Subcutaneous abdominal adipose tissue (tissue), 5 donors: ENCODE measurements at regions not wholly inside any gene's neighbourhood (a gene's known extent, or its start where the extent isn't known, plus 50 kb on each side); places are given as distances from the start of the nearest gene placed in this dataset.

Experiments used
- H3K27ac ChIP-seq: one replicate; pipeline ENCODE4 v1.7.0; 2013; ENCODE audit warnings: low read depth, mild to moderate bottlenecking, inconsistent platforms, low read length, moderate library complexity
- H3K27me3 ChIP-seq, 5 donors: one replicate each; pipeline ENCODE4 v1.7.0; 2013; ENCODE audit warnings: low read length in 5 of 5, inconsistent platforms in 1 of 5; ENCODE audit not compliant: control insufficient read depth in 5 of 5, insufficient read depth in 4 of 5
- H3K36me3 ChIP-seq, 5 donors: one replicate each; pipeline ENCODE4 v1.7.0; 2013; ENCODE audit warnings: low read length in 5 of 5; ENCODE audit not compliant: control insufficient read depth in 5 of 5, insufficient read depth in 5 of 5
- H3K4me1 ChIP-seq, 5 donors: one replicate each; pipeline ENCODE4 v1.7.0; 2013; ENCODE audit warnings: low read length in 5 of 5, mild to moderate bottlenecking in 3 of 5, moderate library complexity in 1 of 5; ENCODE audit not compliant: control insufficient read depth in 5 of 5, insufficient read depth in 5 of 5
- H3K4me3 ChIP-seq, 5 donors: one replicate each; pipeline ENCODE4 v1.7.0; 2013; ENCODE audit warnings: low read length in 5 of 5, low read depth in 1 of 5
- H3K9ac ChIP-seq, 5 donors: one replicate each; pipeline ENCODE4 v1.7.0; 2013; ENCODE audit warnings: low read length in 5 of 5, mild to moderate bottlenecking in 4 of 5, moderate library complexity in 3 of 5
- H3K9me3 ChIP-seq, 5 donors: one replicate each; pipeline ENCODE4 v1.7.0; 2013; ENCODE audit warnings: low read length in 5 of 5; ENCODE audit not compliant: control insufficient read depth in 5 of 5
- donor health status: healthy.
- donor health status: healthy.
- donor health status: healthy.
- donor health status: healthy.
- donor health status: healthy.

DNA sequence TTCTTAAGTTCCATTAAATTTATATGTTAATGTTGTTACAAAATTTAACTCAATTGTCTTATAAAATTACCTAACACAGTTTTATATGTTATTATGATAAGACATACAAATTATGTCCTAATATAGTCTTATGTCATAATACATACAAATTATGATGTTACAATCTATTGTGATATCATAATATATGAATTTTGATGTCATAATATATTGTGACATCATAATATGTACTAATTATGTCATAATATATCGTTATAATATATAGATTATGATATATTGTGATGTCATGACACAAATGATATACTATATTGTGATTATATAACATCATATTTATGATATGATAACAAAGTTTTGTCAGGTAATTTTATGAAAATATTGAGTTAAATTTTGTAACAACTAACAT, 1789.6 kb downstream of the TP53TG3F start:
- peaks cover 0 to 8% (median 4%) of the 10 kb centered on the region in 5 donors for H3K4me1 ChIP-seq
- H3K27ac ChIP-seq: no peak overlapping the region
- H3K9me3 ChIP-seq: peaks cover 0 to 8% (median 0%) of the 10 kb centered on the region in 5 donors
- H3K36me3 ChIP-seq: no peaks in the 10 kb centered on the region
- no peaks in the 10 kb centered on the region for H3K27me3 ChIP-seq
- H3K4me3 ChIP-seq: no peak overlapping the region
- H3K9ac ChIP-seq: no peak overlapping the region

DNA sequence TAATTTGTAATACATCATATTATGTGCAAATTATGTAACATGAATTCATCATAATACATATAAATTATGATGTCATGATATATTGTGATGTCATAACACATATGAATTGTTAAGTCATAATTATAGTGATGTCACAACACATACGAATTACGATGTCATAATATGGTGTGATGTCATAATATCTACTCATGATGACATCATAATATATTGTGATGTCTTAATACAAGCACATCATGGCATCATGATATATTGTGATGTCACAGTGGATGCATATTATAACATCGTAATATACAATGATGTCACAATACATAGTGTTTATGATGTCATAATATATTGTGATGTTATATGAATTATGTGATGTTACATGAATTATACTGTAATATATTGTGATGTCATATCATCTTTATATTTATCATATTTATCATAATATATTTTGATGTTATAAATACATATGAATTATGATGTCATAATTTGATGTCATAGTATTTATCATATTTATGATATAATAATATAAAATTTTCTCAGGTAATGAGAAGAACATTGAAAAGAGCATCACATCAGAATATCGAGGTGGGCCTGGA, 1793.0 kb downstream of the TP53TG3F start:
- Histone ChIP-seq H3K9ac (no peak overlapping the region), H3K27me3 (no peaks in the 10 kb centered on the region), H3K4me1 (no peaks in the 10 kb centered on the region), H3K4me3 (no peak overlapping the region), H3K36me3 (no peaks in the 10 kb centered on the region), H3K27ac (no peak overlapping the region), H3K9me3 (peaks cover 0 to 20% (median 7%) of the 10 kb centered on the region in 5 donors)

DNA sequence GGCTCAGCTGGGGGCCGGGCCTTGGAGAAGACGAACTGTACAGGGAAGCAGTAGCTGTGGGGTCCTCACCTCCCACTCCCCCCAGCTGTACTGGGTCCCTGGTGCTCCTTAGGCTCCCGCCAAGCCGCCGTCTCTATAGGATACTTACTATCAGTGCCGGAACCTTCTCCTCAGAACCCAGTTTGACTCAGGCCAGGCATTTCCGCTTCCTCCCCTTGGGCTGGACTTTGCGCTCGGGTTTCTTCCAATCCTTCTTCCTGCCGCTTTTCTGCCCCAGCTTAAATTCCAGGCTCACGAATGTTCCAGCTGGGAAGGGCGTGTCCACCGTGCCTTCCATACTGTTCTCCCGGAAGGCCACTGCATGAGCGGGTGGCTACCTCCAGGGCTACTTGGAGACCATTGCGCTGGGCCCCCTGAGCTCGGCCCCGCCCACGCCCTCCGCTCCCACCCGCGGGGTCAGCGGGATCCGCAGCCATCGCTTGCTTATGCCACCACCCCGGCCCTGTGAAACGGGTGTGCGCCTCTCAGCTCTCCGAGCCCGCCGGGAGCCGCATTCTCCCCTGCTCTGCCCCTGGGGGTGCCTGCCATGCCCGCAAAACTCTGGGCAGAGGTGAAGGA, 1795.9 kb downstream of the TP53TG3F start:
- Histone ChIP-seq H3K36me3 (no peaks in the 10 kb centered on the region), H3K4me3 (peak overlapping the region in 1 of 5 donors; percentile 6), H3K4me1 (no peaks in the 10 kb centered on the region), H3K9me3 (peaks cover 0 to 23% (median 7%) of the 10 kb centered on the region in 5 donors), H3K9ac (no peak overlapping the region), H3K27me3 (no peaks in the 10 kb centered on the region), H3K27ac (no peak overlapping the region)

DNA sequence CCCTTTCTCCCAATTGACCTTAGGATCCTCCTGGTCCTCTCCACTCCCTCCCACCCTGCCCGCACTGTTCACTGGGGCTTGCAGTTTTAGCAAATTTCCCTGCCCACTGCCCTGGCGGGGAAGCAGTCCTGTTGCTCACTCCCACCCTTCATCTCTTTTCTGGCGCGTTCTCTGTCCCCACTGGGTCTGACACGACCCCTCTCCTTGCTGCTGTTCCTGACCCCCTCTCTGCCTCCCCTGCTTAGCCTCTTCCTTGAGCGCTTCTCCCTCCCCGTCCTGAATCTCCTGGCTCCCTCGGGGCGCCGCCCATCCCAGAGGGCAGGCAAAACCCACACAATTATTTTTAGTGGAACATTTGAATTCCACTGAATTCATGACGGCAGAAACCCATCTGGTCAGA, 1796.4 kb downstream of the TP53TG3F start:
- Histone ChIP-seq H3K4me1 (no peaks in the 10 kb centered on the region), H3K36me3 (no peaks in the 10 kb centered on the region), H3K9ac (no peak overlapping the region), H3K27me3 (no peaks in the 10 kb centered on the region), H3K27ac (no peak overlapping the region), H3K4me3 (peak overlapping the region in 1 of 5 donors; percentile 6), H3K9me3 (peaks cover 0 to 23% (median 5%) of the 10 kb centered on the region in 5 donors)

GRCh38 chr16:35258381-35258780, 1799.0 kb downstream of the TP53TG3F start:
- Histone ChIP-seq H3K27ac (no peak overlapping the region), H3K9ac (no peak overlapping the region), H3K9me3 (peaks cover 0 to 15% (median 5%) of the 10 kb centered on the region in 5 donors), H3K4me1 (no peaks in the 10 kb centered on the region), H3K36me3 (no peaks in the 10 kb centered on the region), H3K4me3 (no peak overlapping the region), H3K27me3 (no peaks in the 10 kb centered on the region)

GRCh38 chr16:35295856-35296255, 1836.4 kb downstream of the TP53TG3F start:
- H3K27me3 ChIP-seq: no peaks in the 10 kb centered on the region
- H3K4me3 ChIP-seq: no peak overlapping the region
- no peaks in the 10 kb centered on the region for H3K36me3 ChIP-seq
- no peak overlapping the region for H3K27ac ChIP-seq
- H3K9me3 ChIP-seq: peaks cover 0 to 6% (median 0%) of the 10 kb centered on the region in 5 donors
- no peak overlapping the region for H3K9ac ChIP-seq
- peaks cover 0 to 10% (median 6%) of the 10 kb centered on the region in 5 donors for H3K4me1 ChIP-seq

GRCh38 chr16:35296962-35297653, 1837.7 kb downstream of the TP53TG3F start:
- Histone ChIP-seq H3K36me3 (no peaks in the 10 kb centered on the region), H3K27ac (no peak overlapping the region), H3K9me3 (peaks cover 0 to 6% (median 0%) of the 10 kb centered on the region in 5 donors)

GRCh38 chr16:35298460-35299243, 1839.2 kb downstream of the TP53TG3F start:
- Histone ChIP-seq H3K4me1 (peaks cover 0 to 10% (median 6%) of the 10 kb centered on the region in 5 donors), H3K9ac (no peak overlapping the region), H3K9me3 (peaks cover 0 to 6% (median 0%) of the 10 kb centered on the region in 5 donors), H3K27me3 (no peaks in the 10 kb centered on the region), H3K27ac (no peak overlapping the region), H3K4me3 (no peak overlapping the region), H3K36me3 (no peaks in the 10 kb centered on the region)

More at GRCh38 chr16:35296962-35297653, 1837.7 kb downstream of the TP53TG3F start:
- H3K4me3 ChIP-seq: no peak overlapping the region
- H3K27me3 ChIP-seq: no peaks in the 10 kb centered on the region
- no peak overlapping the region for H3K9ac ChIP-seq
- peaks cover 0 to 10% (median 6%) of the 10 kb centered on the region in 5 donors for H3K4me1 ChIP-seq

- H3K4me1 ChIP-seq: no peaks in the 10 kb centered on the region
- no peak overlapping the region for H3K27ac ChIP-seq
Observed at GRCh38 chr16:35302859-35303258, 1843.4 kb downstream of the TP53TG3F start.

More at GRCh38 chr16:35302859-35303258, 1843.4 kb downstream of the TP53TG3F start:
- Histone ChIP-seq H3K4me3 (no peak overlapping the region), H3K9ac (no peak overlapping the region), H3K9me3 (peaks cover 0 to 6% (median 0%) of the 10 kb centered on the region in 5 donors), H3K36me3 (no peaks in the 10 kb centered on the region), H3K27me3 (no peaks in the 10 kb centered on the region)
